ENCODE measurements at regions not wholly inside any gene's neighbourhood (a gene's known extent, or its start where the extent isn't known, plus 50 kb on each side); places are given as distances from the start of the nearest gene placed in this dataset.
"Not testable (repeated sequence)": the region's sequence is repeated elsewhere in the genome, so short reads cannot be mapped to it uniquely, and the experiment has no call there.

GRCh38 chr4:28481565-28481964, 1620.9 kb downstream of the STIM2 start:
- Histone ChIP-seq H3K4me3 (ENCODE audit: insufficient read length, low read depth) (no peak overlapping the region), H3K9me3 (ENCODE audit: insufficient read depth, low read length) (no peaks in the 10 kb centered on the region), H3K36me3 (ENCODE audit: insufficient read depth, insufficient read length, low read length) (no peaks in the 10 kb centered on the region), H3K4me1 (ENCODE audit: insufficient read depth, insufficient read length) (no peaks in the 10 kb centered on the region), H3K27me3 (ENCODE audit: insufficient read depth, insufficient read length) (no peaks in the 10 kb centered on the region), H3K9ac (ENCODE audit: insufficient read length, low read depth) (no peak overlapping the region)
- TF ChIP-seq YY1 (IDR thresholded peaks at IDR 0.05; ENCODE audit: insufficient read depth, insufficient read length) (no peak), SUZ12 (IDR thresholded peaks at IDR 0.05; ENCODE audit: extremely low read depth, insufficient read depth, insufficient read length) (no peak), ZNF274 (IDR thresholded peaks at IDR 0.05; ENCODE audit: low read depth, low read length) (no peak)
- DNase-seq (ENCODE audit: low read depth, low spot score): no peak

DNA sequence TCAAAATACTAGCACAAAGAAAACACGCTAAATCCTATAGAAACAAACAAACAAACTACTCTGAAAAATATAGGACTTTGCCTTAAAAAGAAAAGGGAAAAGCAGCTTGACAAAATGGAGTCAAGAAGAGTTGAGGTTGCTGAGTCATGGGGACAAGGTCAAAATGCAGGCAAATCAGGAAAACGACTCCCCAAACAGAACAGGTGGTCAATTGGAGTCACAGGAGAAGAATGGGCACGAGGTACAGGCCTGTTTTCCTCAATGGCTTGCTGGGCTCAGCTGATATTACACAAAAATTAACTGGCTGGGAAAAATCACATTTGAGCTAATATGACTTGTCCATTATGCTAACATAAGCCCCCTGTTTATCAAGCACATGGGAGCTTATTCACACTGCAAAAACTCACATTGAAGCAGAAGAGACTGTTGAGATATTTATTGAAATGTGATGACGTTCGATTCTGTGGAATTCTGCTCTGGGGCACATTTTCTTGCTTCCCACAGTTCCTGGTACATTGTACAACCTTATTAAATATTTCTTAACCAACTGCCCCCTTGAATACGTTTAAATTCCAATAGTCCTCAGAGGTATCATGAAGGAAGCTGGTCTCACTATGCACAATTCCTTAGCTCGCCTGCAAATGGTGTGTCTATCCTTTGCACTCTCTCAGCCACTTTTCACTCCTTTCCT, 1622.1 kb downstream of the STIM2 start:
- TF ChIP-seq ZNF274 (IDR thresholded peaks at IDR 0.05; ENCODE audit: low read depth, low read length) (no peak), SUZ12 (IDR thresholded peaks at IDR 0.05; ENCODE audit: extremely low read depth, insufficient read depth, insufficient read length) (no peak), YY1 (IDR thresholded peaks at IDR 0.05; ENCODE audit: insufficient read depth, insufficient read length) (no peak)
- DNase-seq (ENCODE audit: low read depth, low spot score): no peak

GRCh38 chr4:28488021-28488420, 1627.4 kb downstream of the STIM2 start:
- Histone ChIP-seq H3K9ac (ENCODE audit: insufficient read length, low read depth) (no peak overlapping the region), H3K27me3 (ENCODE audit: insufficient read depth, insufficient read length) (no peaks in the 10 kb centered on the region), H3K36me3 (ENCODE audit: insufficient read depth, insufficient read length, low read length) (no peaks in the 10 kb centered on the region), H3K9me3 (ENCODE audit: insufficient read depth, low read length) (no peaks in the 10 kb centered on the region), H3K4me1 (ENCODE audit: insufficient read depth, insufficient read length) (no peaks in the 10 kb centered on the region), H3K4me3 (ENCODE audit: insufficient read length, low read depth) (no peak overlapping the region)
- no peak for DNase-seq (ENCODE audit: low read depth, low spot score)
- no peak for TF ChIP-seq YY1 (IDR thresholded peaks at IDR 0.05; ENCODE audit: insufficient read depth, insufficient read length)
- no peak for TF ChIP-seq ZNF274 (IDR thresholded peaks at IDR 0.05; ENCODE audit: low read depth, low read length)
- no peak for TF ChIP-seq SUZ12 (IDR thresholded peaks at IDR 0.05; ENCODE audit: extremely low read depth, insufficient read depth, insufficient read length)

More for the DNA sequence above, 1622.1 kb downstream of the STIM2 start:
- Histone ChIP-seq H3K9ac (ENCODE audit: insufficient read length, low read depth) (no peak overlapping the region), H3K4me3 (ENCODE audit: insufficient read length, low read depth) (no peak overlapping the region), H3K27me3 (ENCODE audit: insufficient read depth, insufficient read length) (no peaks in the 10 kb centered on the region), H3K36me3 (ENCODE audit: insufficient read depth, insufficient read length, low read length) (no peaks in the 10 kb centered on the region), H3K9me3 (ENCODE audit: insufficient read depth, low read length) (no peaks in the 10 kb centered on the region), H3K4me1 (ENCODE audit: insufficient read depth, insufficient read length) (no peaks in the 10 kb centered on the region)

GRCh38 chr4:28490669-28491068, 1630.0 kb downstream of the STIM2 start:
- H3K36me3 ChIP-seq (ENCODE audit: insufficient read depth, insufficient read length, low read length): no peaks in the 10 kb centered on the region
- H3K4me1 ChIP-seq (ENCODE audit: insufficient read depth, insufficient read length): no peaks in the 10 kb centered on the region
- no peak overlapping the region for H3K4me3 ChIP-seq (ENCODE audit: insufficient read length, low read depth)
- H3K27me3 ChIP-seq (ENCODE audit: insufficient read depth, insufficient read length): no peaks in the 10 kb centered on the region
- TF ChIP-seq YY1 (IDR thresholded peaks at IDR 0.05; ENCODE audit: insufficient read depth, insufficient read length): no peak
- no peak for TF ChIP-seq SUZ12 (IDR thresholded peaks at IDR 0.05; ENCODE audit: extremely low read depth, insufficient read depth, insufficient read length)
- TF ChIP-seq ZNF274 (IDR thresholded peaks at IDR 0.05; ENCODE audit: low read depth, low read length): no peak
- H3K9me3 ChIP-seq (ENCODE audit: insufficient read depth, low read length): no peaks in the 10 kb centered on the region; the same call in 1 of the 2 replicates
- H3K9ac ChIP-seq (ENCODE audit: insufficient read length, low read depth): no peak overlapping the region
- DNase-seq (ENCODE audit: low read depth, low spot score): no peak

GRCh38 chr4:28505064-28505463, 1644.4 kb downstream of the STIM2 start:
- DNase-seq (ENCODE audit: low read depth, low spot score): no peak
- H3K9ac ChIP-seq (ENCODE audit: insufficient read length, low read depth): no peak overlapping the region
- H3K36me3 ChIP-seq (ENCODE audit: insufficient read depth, insufficient read length, low read length): no peaks in the 10 kb centered on the region
- H3K9me3 ChIP-seq (ENCODE audit: insufficient read depth, low read length): no peaks in the 10 kb centered on the region
- TF ChIP-seq YY1 (IDR thresholded peaks at IDR 0.05; ENCODE audit: insufficient read depth, insufficient read length) (no peak), SUZ12 (IDR thresholded peaks at IDR 0.05; ENCODE audit: extremely low read depth, insufficient read depth, insufficient read length) (no peak)
- H3K4me3 ChIP-seq (ENCODE audit: insufficient read length, low read depth): no peak overlapping the region
- H3K27me3 ChIP-seq (ENCODE audit: insufficient read depth, insufficient read length): no peaks in the 10 kb centered on the region
- H3K4me1 ChIP-seq (ENCODE audit: insufficient read depth, insufficient read length): no peaks in the 10 kb centered on the region

- H3K27me3 ChIP-seq (ENCODE audit: insufficient read depth, insufficient read length): no peaks in the 10 kb centered on the region
- no peaks in the 10 kb centered on the region for H3K36me3 ChIP-seq (ENCODE audit: insufficient read depth, insufficient read length, low read length)
- no peak overlapping the region for H3K9ac ChIP-seq (ENCODE audit: insufficient read length, low read depth)
- no peaks in the 10 kb centered on the region for H3K9me3 ChIP-seq (ENCODE audit: insufficient read depth, low read length)
- H3K4me1 ChIP-seq (ENCODE audit: insufficient read depth, insufficient read length): no peaks in the 10 kb centered on the region
- no peak overlapping the region for H3K4me3 ChIP-seq (ENCODE audit: insufficient read length, low read depth)
- no peak for TF ChIP-seq YY1 (IDR thresholded peaks at IDR 0.05; ENCODE audit: insufficient read depth, insufficient read length)
- TF ChIP-seq SUZ12 (IDR thresholded peaks at IDR 0.05; ENCODE audit: extremely low read depth, insufficient read depth, insufficient read length): no peak
- TF ChIP-seq ZNF274 (IDR thresholded peaks at IDR 0.05; ENCODE audit: low read depth, low read length): no peak
- DNase-seq (ENCODE audit: low read depth, low spot score): no peak
Measured at GRCh38 chr4:28508636-28509035, 1648.0 kb downstream of the STIM2 start.

DNA sequence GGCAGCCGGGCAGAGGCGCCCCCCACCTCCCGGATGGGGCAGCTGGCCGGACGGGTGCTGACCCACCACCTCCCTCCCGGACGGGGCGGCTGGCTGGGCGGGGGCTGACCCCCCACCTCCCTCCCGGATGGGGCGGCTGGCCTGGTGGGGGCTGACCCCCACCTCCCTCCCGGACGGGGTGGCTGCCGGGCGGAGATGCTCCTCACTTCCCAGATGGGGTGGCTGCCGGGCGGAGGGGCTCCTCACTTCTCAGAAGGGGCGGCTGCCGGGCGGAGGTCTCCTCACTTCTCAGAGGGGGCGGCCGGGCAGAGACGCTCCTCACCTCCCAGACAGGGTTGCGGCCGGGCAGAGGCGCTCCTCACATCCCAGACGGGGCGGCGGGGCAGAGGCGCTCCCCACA, 1654.1 kb downstream of the STIM2 start:
- not testable (repeated sequence) for DNase-seq (ENCODE audit: low read depth, low spot score); H3K36me3 ChIP-seq (ENCODE audit: insufficient read depth, insufficient read length, low read length); H3K4me3 ChIP-seq (ENCODE audit: insufficient read length, low read depth); H3K4me1 ChIP-seq (ENCODE audit: insufficient read depth, insufficient read length); H3K9me3 ChIP-seq (ENCODE audit: insufficient read depth, low read length); H3K27me3 ChIP-seq (ENCODE audit: insufficient read depth, insufficient read length); H3K9ac ChIP-seq (ENCODE audit: insufficient read length, low read depth)

Measured in NT2/D1 (cell line).